HCT116 (cell line): ENCODE measurements at regions not wholly inside any gene's neighbourhood (a gene's known extent, or its start where the extent isn't known, plus 50 kb on each side); places are given as distances from the start of the nearest gene placed in this dataset.

Source experiments
- ATAC-seq: fragments of 200-7000 bp; cut with Tn5 transposase; 2 replicates; pipeline ENCODE4 v1.9.1; 2020; ENCODE audit warnings: mild to moderate bottlenecking, moderate library complexity
- BruUV-seq: library from RNA; stranded (reverse); fragments of 400-500 nt; replicated peaks from 2 replicates; lab custom pipeline; 2021; lab: Mats Ljungman, UMichigan
- CTCF ChIA-PET: fragments of 300-600 bp; sonication (Branson Sonifier 250); formaldehyde crosslinking; loops from one replicate; lab custom pipeline; 2021; ENCODE audit warnings: antibody characterized with exemption; lab: Charles Lee
- POLR2A ChIA-PET: fragments of 300-600, 350-600 bp; sonication (Branson Sonifier 250); formaldehyde crosslinking; loops from one replicate; lab custom pipeline; 2021; ENCODE audit warnings: antibody characterized with exemption; lab: Charles Lee
- RAD21 ChIA-PET, 2 experiments: fragments of 300-600 bp; sonication (Branson Sonifier 250); formaldehyde crosslinking; loops; one replicate each; lab custom pipeline; 2023; ENCODE audit warnings: low total read pairs in 2 of 2; ENCODE audit not compliant: uncharacterized antibody in 2 of 2, unreplicated experiment in 2 of 2, low non-redundant PET in 1 of 2; lab: Charles Lee
- DNase-seq: peaks from one replicate; pipeline ENCODE4 v3.0.0-alpha.2; 2010; ENCODE audit warnings: low read depth, low spot score
- H2AFZ ChIP-seq: fragments of 200-600 bp; shearing (Covaris generic), sonication (generic); 2 replicates; pipeline ENCODE4 v1.6.1; 2017; ENCODE audit warnings: low read depth, mixed run types, mixed read lengths, antibody characterized with exemption, low read length; ENCODE audit not compliant: poor library complexity, severe bottlenecking
- H3K27ac ChIP-seq: 2 replicates; pipeline ENCODE4 v1.5.1; 2012; ENCODE audit warnings: low read depth, low read length
- H3K27me3 ChIP-seq: fragments of 200-600 bp; sonication (generic); 2 replicates; pipeline ENCODE4 v1.6.1; 2016; ENCODE audit warnings: mixed run types, low read length, mixed read lengths; ENCODE audit not compliant: insufficient read depth
- H3K36me3 ChIP-seq, 2 experiments: fragments of 200-500 bp in 1 of 2; fragments of 200-600 bp in 1 of 2; sonication (Bioruptor generic) in 1 of 2; sonication (generic) in 1 of 2; 2 replicates each; pipeline versions ENCODE4 v1.5.1 to v1.6.1; 2014 to 2016; ENCODE audit warnings: low read length in 2 of 2, inconsistent platforms in 1 of 2, mixed read lengths in 1 of 2, mixed run types in 1 of 2; ENCODE audit not compliant: insufficient read depth in 2 of 2, control insufficient read depth in 1 of 2
- H3K4me1 ChIP-seq, 2 experiments: fragments of 200-600 bp in 1 of 2; sonication (generic) in 1 of 2; 2 replicates each; pipeline versions ENCODE4 v1.5.1 to v1.6.1; 2012 to 2017; ENCODE audit warnings: low read length in 2 of 2, inconsistent platforms in 1 of 2, mild to moderate bottlenecking in 1 of 2, mixed read lengths in 1 of 2, mixed run types in 1 of 2, moderate library complexity in 1 of 2; ENCODE audit not compliant: insufficient read depth in 2 of 2, control insufficient read depth in 1 of 2
- H3K4me2 ChIP-seq: fragments of 200-600 bp; sonication (generic); 2 replicates; pipeline ENCODE4 v1.6.1; 2017; ENCODE audit warnings: mixed run types, low read length, mixed read lengths
- H3K4me3 ChIP-seq, 2 experiments: fragments of 200-600 bp in 1 of 2; sonication (generic) in 1 of 2; replicated peaks in 1 of 2; 2 replicates each; pipeline ENCODE4 v1.5.1; 2011 to 2016; ENCODE audit warnings: low read length in 2 of 2, control low read depth in 1 of 2, low read depth in 1 of 2, mild to moderate bottlenecking in 1 of 2, mixed read lengths in 1 of 2, mixed run types in 1 of 2
- H3K79me2 ChIP-seq: fragments of 200-600 bp; sonication (generic); 2 replicates; pipeline ENCODE4 v1.6.1; 2017; ENCODE audit warnings: mild to moderate bottlenecking, mixed run types, low read length, moderate library complexity, mixed read lengths; ENCODE audit not compliant: insufficient read depth
- H3K9ac ChIP-seq: fragments of 200-600 bp; sonication (generic); 2 replicates; pipeline ENCODE4 v1.6.1; 2016; ENCODE audit warnings: low read length, mixed read lengths
- H3K9me2 ChIP-seq: fragments of 200-600 bp; sonication (generic), shearing (Covaris generic); 2 replicates; pipeline ENCODE4 v1.6.1; 2017; ENCODE audit warnings: mixed run types, mild to moderate bottlenecking, moderate library complexity; ENCODE audit not compliant: insufficient read depth
- H3K9me3 ChIP-seq, 2 experiments: fragments of 200-500 bp in 1 of 2; fragments of 200-600 bp in 1 of 2; sonication (Bioruptor generic) in 1 of 2; sonication (generic) in 1 of 2; 2 replicates each; pipeline ENCODE4 v1.6.1; 2014 to 2017; ENCODE audit warnings: low read length in 2 of 2, mixed read lengths in 2 of 2, inconsistent platforms in 1 of 2, low read depth in 1 of 2, mild to moderate bottlenecking in 1 of 2, mixed run types in 1 of 2, moderate library complexity in 1 of 2; ENCODE audit not compliant: control insufficient read depth in 1 of 2, insufficient read depth in 1 of 2
- H4K20me1 ChIP-seq: fragments of 200-600 bp; sonication (generic), shearing (Covaris generic); 2 replicates; pipeline ENCODE4 v1.6.1; 2017; ENCODE audit warnings: mixed run types, mild to moderate bottlenecking, moderate library complexity; ENCODE audit not compliant: insufficient read depth
- ELF1 ChIP-seq: IDR thresholded peaks from 2 replicates; pipeline ENCODE4 v1.6.1; 2012; ENCODE audit warnings: low read depth, borderline replicate concordance
- EZH2 ChIP-seq: fragments of 200-600 bp; sonication (generic); IDR thresholded peaks from 2 replicates; pipeline ENCODE4 v1.6.1; 2017; ENCODE audit warnings: antibody characterized with exemption, mixed run types
- JUND ChIP-seq: IDR thresholded peaks from 2 replicates; pipeline ENCODE4 v1.6.1; 2012
- POLR2A ChIP-seq: IDR thresholded peaks from 2 replicates; pipeline ENCODE4 v1.7.0; 2011; ENCODE audit warnings: borderline replicate concordance; ENCODE audit not compliant: insufficient read depth, insufficient read length; ENCODE audit errors: extremely low read depth
- POLR2AphosphoS5 ChIP-seq: IDR thresholded peaks from 2 replicates; pipeline ENCODE4 v1.6.1; 2011; ENCODE audit warnings: mild to moderate bottlenecking, low read depth, low read length, moderate library complexity
- SIN3A ChIP-seq: IDR thresholded peaks from 2 replicates; pipeline ENCODE4 v1.6.1; 2012; ENCODE audit warnings: low read depth
- TCF7L2 ChIP-seq: IDR thresholded peaks from 2 replicates; pipeline ENCODE4 v1.7.0; 2011; ENCODE audit warnings: borderline replicate concordance, inconsistent platforms; ENCODE audit not compliant: insufficient read depth, insufficient read length; ENCODE audit errors: extremely low read depth
- ZFX ChIP-seq: fragments of 450-650 bp; IDR thresholded peaks from 2 replicates; pipeline ENCODE4 v1.6.1; 2017
- intact Hi-C: fragments of 100-400 bp; cut with micrococcal nuclease; formaldehyde crosslinking; loops from 2 replicates; pipeline ENCODE4 v1.10.0; 2022
- TF ChIP-seq, protein P1 (sequence below): IDR thresholded peaks from 2 replicates; pipeline ENCODE4 v1.6.1; 2012
- TF ChIP-seq, protein P2 (sequence below): IDR thresholded peaks from 2 replicates; pipeline ENCODE4 v1.6.1; 2012
- TF ChIP-seq, protein P3 (sequence below): IDR thresholded peaks from 2 replicates; pipeline ENCODE4 v1.6.1; 2011; ENCODE audit warnings: mild to moderate bottlenecking, low read length, moderate library complexity; ENCODE audit not compliant: insufficient replicate concordance; ENCODE audit errors: extremely low read depth
- TF ChIP-seq, protein P4 (sequence below): IDR thresholded peaks from 2 replicates; pipeline ENCODE4 v1.6.1; 2012; ENCODE audit warnings: low read depth

DNA sequence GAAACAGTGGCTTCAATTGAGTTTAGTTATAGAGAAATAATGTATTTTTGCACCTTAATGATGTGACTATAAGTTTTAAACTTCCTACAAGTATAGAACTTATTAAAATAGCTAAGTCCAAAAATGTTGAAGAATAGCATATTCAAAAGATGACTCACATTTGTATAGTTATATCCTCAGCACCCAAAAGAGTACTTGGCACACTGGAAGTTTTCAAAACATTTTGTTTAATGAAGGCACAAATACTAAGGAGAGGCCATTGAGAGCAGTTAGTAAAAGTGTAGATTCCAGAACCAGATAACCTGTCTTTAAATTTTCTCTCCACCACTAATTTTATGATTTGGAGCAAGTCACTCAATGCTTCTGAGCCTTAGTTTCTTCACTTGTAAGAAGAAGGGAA, 226.9 kb upstream of the MID1 start:
- TF ChIP-seq POLR2A: no peak
- TF ChIP-seq, protein P1, sequence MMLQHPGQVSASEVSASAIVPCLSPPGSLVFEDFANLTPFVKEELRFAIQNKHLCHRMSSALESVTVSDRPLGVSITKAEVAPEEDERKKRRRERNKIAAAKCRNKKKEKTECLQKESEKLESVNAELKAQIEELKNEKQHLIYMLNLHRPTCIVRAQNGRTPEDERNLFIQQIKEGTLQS: no peak
- TF ChIP-seq, protein P2, sequence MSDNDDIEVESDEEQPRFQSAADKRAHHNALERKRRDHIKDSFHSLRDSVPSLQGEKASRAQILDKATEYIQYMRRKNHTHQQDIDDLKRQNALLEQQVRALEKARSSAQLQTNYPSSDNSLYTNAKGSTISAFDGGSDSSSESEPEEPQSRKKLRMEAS: no peak
- TF ChIP-seq POLR2AphosphoS5: no peak
- TF ChIP-seq, protein P3, sequence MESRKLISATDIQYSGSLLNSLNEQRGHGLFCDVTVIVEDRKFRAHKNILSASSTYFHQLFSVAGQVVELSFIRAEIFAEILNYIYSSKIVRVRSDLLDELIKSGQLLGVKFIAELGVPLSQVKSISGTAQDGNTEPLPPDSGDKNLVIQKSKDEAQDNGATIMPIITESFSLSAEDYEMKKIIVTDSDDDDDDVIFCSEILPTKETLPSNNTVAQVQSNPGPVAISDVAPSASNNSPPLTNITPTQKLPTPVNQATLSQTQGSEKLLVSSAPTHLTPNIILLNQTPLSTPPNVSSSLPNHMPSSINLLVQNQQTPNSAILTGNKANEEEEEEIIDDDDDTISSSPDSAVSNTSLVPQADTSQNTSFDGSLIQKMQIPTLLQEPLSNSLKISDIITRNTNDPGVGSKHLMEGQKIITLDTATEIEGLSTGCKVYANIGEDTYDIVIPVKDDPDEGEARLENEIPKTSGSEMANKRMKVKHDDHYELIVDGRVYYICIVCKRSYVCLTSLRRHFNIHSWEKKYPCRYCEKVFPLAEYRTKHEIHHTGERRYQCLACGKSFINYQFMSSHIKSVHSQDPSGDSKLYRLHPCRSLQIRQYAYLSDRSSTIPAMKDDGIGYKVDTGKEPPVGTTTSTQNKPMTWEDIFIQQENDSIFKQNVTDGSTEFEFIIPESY: no peak
- TF ChIP-seq ZFX: no peak
- no peak for TF ChIP-seq SIN3A
- TF ChIP-seq, protein P4, sequence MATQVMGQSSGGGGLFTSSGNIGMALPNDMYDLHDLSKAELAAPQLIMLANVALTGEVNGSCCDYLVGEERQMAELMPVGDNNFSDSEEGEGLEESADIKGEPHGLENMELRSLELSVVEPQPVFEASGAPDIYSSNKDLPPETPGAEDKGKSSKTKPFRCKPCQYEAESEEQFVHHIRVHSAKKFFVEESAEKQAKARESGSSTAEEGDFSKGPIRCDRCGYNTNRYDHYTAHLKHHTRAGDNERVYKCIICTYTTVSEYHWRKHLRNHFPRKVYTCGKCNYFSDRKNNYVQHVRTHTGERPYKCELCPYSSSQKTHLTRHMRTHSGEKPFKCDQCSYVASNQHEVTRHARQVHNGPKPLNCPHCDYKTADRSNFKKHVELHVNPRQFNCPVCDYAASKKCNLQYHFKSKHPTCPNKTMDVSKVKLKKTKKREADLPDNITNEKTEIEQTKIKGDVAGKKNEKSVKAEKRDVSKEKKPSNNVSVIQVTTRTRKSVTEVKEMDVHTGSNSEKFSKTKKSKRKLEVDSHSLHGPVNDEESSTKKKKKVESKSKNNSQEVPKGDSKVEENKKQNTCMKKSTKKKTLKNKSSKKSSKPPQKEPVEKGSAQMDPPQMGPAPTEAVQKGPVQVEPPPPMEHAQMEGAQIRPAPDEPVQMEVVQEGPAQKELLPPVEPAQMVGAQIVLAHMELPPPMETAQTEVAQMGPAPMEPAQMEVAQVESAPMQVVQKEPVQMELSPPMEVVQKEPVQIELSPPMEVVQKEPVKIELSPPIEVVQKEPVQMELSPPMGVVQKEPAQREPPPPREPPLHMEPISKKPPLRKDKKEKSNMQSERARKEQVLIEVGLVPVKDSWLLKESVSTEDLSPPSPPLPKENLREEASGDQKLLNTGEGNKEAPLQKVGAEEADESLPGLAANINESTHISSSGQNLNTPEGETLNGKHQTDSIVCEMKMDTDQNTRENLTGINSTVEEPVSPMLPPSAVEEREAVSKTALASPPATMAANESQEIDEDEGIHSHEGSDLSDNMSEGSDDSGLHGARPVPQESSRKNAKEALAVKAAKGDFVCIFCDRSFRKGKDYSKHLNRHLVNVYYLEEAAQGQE: no peak
- no peak for TF ChIP-seq ELF1
- no peak for TF ChIP-seq JUND
- TF ChIP-seq EZH2: no peak
- no peak for TF ChIP-seq TCF7L2
- TF ChIP-seq, all 23 proteins: peak for 0
- H2AFZ ChIP-seq: no peak overlapping the region
- BruUV-seq: no TSS peak
- ChIA-PET CTCF (no interaction called here), POLR2A (no interaction called here), RAD21 (no interaction called here)
- H3K4me1 ChIP-seq: no peaks in the 10 kb centered on the region
- no peak overlapping the region for H3K4me2 ChIP-seq
- H3K9ac ChIP-seq: no peak overlapping the region
- intact Hi-C loops: no loop called here
- no peaks in the 10 kb centered on the region for H3K27me3 ChIP-seq
- DNase-seq (no peak), ATAC-seq (no peak)
- H3K36me3 ChIP-seq: no peaks in the 10 kb centered on the region
- H3K79me2 ChIP-seq: no peaks in the 10 kb centered on the region
- no peaks in the 10 kb centered on the region for H4K20me1 ChIP-seq
- H3K9me3 ChIP-seq: no peaks in the 10 kb centered on the region
- no peak overlapping the region for H3K27ac ChIP-seq
- H3K4me3 ChIP-seq: no peak overlapping the region
- H3K9me2 ChIP-seq: no peaks in the 10 kb centered on the region
